Medulla oblongata (tissue), 1 donor: ENCODE measurements at regions not wholly inside any gene's neighbourhood (a gene's known extent, or its start where the extent isn't known, plus 50 kb on each side); places are given as distances from the start of the nearest gene placed in this dataset.
"Not testable (repeated sequence)": the region's sequence is repeated elsewhere in the genome, so short reads cannot be mapped to it uniquely, and the experiment has no call there.

Source experiments
- DNase-seq: peaks from one replicate; pipeline ENCODE4 v3.0.0-alpha.2; 2015; ENCODE audit errors: extremely low spot score

GRCh38 chrX:92081250-92081649 lies 302.1 kb downstream of the PCDH11X start:
- not testable (repeated sequence) for DNase-seq

DNA sequence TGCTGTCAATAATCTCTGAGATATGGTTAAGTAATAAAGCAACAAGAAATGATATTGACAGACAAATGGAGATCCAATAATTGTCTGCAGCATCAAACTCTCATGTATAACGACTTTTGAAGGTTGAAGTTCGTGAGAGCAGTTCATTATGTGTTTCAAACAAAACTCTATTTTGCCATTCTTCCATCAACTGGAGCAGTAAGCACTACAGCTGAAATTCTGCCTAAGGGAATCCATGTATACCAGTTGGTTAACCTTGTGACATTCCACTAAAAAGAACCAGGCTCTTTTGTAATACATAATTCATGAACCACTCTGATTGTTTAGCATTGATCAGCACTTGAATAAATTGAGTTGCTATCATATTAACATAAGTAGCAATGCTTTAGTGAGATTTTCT lies 311.6 kb downstream of the PCDH11X start:
- not testable (repeated sequence) for DNase-seq

DNA sequence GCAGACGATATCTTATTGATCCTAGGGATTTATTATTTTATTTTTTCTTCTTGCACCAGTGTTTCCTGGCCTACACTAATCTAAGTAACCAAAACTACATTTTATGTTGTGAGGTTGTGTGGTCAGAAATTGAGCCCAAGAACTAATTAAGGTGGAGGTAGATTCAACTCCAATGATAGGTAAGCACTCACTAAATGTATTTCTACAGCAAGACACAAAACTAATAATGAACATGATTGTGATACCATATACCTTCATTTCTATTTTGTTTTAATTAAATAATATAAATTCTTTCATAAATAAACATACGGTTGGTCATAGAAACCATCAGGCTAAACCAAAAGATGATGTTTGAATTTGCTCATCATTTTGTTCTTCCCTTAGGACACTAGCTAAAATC lies 319.0 kb downstream of the PCDH11X start:
- DNase-seq = not testable (repeated sequence)

DNA sequence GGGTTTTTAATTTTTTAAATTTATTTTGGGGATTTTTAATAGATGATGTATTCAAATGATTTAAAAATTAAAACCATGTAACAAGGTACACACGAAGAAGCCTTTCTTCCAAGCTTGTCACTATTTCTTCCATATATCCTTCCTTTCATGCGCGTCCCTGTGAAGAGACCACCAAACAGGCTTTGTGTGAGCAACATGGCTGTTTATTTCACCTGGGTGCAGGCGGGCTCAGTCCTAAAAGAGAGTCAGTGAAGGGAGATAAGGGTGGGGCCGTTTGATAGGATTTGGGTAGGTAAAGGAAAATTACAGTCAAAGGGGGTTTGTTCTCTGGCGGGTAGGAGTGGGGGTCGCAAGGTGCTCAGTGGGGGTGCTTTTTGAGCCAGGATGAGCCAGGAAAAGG lies 320.9 kb downstream of the PCDH11X start:
- not testable (repeated sequence) for DNase-seq

GRCh38 chrX:92105693-92106092 lies 326.5 kb downstream of the PCDH11X start:
- not testable (repeated sequence) for DNase-seq

DNA sequence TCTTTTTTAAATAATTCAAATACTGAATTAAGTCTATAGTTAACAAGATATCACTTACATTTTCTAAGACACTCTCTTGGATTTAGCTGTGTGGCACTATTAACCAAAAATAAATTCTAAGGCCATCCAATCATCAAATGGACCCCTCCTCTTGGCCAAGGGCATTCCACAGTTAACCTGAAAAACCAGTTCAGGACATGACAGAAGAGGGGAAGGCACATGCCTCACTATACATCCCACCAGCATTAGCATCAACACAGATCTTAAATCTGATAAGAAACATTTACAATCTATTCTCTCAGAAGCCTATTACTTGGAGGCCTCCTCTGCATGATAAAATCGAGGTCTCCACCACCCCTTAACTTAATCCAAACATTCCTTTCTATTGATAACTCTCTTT lies 327.5 kb downstream of the PCDH11X start:
- DNase-seq = not testable (repeated sequence)

- not testable (repeated sequence) for DNase-seq
Observed at GRCh38 chrX:92110410-92110911, 331.3 kb downstream of the PCDH11X start.

DNA sequence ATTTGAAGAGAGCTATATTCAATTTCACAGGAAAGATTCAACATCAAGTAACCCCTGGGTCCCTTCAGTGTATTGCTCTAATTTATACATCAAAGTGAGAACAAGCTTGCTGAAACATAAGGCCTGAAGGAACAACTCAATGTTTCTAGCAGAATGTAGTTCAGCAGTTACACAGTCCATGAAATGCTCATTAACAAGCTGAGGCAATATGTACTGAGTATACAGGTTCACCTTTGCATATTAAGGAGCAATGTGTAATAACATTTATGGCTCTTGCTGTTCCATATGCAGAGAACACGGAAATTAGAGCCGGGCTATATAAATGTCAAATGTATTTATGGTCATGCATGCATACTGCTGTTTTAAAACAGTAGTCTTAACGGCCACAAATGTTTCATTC lies 338.5 kb downstream of the PCDH11X start:
- DNase-seq = not testable (repeated sequence)

DNA sequence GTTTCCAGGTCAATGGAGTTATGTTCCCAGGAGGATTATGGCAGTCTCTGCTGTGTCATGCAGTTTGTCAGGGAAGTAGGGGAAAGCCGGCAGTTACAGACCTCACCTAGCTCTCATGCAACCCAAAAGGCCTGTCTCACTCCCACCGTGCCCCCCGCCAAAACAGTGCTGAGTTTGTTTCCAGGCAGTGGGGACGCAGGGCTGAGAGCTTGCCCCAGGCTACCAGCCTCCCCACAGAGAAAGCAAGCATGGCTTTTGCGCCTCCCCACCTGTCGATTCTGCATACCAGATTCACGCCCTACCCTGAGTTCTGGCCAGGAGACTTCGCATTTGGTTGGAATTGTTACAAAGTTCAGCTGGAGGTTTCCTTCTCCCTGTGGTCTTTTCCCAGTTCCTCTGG lies 383.9 kb downstream of the PCDH11X start:
- DNase-seq = not testable (repeated sequence)

DNA sequence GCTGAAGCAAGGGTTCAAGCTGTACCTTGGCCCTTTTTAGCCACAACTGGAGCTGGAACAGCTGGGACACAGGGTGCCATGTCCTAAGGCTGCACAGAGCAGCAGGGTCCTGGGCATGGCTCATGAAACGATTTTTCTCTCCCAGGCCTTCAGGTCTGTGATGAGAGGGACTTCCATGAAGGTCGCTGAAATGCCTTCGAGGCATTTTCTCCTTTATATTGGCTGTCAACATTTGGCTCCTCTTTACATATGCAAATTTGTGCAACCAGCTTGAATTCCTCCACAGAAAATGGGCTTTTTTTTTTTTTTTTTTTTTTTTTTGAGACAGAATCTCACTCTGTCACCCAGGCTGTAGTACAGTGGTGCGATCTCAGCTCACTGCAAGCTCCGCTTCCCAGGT lies 430.8 kb downstream of the PCDH11X start:
- DNase-seq = no peak

DNA sequence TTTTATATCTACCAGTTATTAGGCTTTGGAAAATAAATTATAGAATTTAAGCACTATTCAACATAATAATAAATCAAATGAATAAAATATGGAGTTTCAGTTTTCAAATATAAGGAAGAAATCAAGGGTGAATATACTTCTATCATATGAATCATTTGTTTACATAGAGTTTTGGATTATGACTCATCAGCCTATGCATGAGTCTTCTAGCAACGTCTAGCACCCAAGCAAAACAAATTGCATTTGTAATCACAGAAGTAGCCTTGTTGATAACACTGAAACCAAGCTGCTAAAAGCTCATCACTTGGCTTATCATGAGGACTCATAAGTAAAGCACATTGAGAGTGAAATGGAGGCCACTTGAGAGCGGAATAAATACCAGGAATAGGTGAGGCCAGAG lies 434.6 kb downstream of the PCDH11X start:
- no peak for DNase-seq

DNA sequence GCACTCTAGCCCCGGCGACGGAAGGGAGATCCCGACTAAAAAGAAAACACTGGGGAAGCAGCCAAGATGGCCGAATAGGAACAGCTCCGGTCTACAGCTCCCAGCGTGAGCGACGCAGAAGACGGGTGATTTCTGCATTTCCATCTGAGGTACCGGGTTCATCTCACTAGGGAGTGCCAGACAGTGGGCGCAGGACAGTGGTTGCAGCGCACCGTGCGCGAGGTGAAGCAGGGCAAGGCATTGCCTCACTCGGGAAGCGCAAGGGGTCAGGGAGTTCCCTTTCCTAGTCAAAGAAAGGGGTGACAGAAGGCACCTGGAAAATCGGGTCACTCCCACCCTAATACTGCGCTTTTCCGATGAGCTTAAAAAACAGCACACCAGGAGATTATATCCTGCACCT lies 435.8 kb downstream of the PCDH11X start:
- not testable (repeated sequence) for DNase-seq

- no peak for DNase-seq
Observed at GRCh38 chrX:92224406-92224805, 445.2 kb downstream of the PCDH11X start.

GRCh38 chrX:92230628-92231027 lies 451.5 kb downstream of the PCDH11X start:
- DNase-seq = no peak

- no peak for DNase-seq
Observed at GRCh38 chrX:92231391-92231790, 452.2 kb downstream of the PCDH11X start.

DNA sequence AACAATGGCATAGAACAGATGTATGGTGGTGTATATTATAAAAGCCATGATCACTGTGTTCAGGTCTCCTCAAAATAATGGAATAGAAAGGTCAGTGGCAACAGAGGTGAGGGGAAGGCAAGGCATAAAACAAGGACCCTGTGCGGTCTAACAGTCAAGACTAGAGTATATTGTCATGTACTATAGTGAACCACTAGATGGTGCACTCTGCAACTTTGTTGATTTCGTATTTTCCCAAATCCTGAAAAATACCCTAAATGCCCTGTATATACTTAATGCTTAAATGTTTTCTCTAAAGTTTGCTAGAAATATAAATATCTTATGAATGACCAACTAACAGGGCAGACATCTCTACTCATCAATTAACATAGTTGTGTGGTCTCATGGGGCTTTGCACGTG lies 453.0 kb downstream of the PCDH11X start:
- peak; percentile 1 for DNase-seq

DNA sequence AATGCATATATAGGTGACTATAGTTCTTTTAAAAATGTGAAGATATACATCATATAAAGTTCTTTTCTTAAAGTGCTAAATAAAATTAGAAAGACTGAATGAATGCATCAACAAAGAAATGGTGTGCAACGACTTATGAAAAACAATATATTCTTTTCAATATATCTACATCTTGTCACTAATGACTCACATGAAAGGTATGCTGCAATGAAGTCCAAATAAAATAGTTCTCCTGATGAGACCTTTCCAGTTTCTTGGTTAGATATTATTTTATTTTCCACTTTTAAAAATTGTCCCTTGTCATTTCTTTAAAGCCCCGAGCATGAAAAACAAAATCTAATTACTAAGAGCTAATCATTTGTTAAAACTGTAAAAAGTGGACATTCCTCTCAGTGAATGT lies 462.1 kb downstream of the PCDH11X start:
- no peak for DNase-seq

DNA sequence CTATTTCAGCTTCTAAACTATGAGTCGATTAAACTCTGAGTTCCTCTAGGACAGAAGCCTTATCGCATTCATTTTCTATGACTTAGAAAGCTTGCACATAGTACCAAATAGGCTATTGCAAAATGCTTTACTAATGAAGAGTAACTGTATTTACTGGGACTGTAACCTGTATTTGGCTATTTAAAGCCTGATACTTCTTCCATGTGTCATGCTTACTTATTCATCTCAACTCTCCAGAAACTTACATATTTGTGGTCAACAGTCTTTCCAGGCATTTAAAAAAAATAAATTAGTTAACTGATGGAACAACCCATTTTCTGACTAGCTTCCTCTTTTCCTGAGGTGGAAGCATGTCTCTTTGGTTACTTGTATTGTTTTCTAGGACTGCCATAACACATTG lies 467.9 kb downstream of the PCDH11X start:
- no peak for DNase-seq

DNA sequence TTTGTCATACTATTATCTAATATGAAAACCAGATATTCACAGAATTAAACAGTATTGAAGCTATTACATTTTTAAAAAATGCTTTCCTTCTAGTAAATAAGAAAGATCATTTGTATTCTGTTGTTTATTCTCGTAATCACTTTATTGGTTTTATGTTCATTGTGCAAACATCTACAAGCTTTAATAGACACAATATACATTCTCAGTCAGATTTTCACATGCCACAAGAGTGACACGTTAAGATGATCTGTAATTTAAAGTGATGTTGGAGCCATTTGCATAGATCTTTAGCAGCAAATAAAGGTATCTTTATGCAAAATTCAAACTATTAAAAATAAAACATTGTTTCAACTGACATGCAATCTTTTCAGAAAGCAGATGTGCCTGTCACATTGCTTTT lies 469.9 kb downstream of the PCDH11X start:
- no peak for DNase-seq

DNA sequence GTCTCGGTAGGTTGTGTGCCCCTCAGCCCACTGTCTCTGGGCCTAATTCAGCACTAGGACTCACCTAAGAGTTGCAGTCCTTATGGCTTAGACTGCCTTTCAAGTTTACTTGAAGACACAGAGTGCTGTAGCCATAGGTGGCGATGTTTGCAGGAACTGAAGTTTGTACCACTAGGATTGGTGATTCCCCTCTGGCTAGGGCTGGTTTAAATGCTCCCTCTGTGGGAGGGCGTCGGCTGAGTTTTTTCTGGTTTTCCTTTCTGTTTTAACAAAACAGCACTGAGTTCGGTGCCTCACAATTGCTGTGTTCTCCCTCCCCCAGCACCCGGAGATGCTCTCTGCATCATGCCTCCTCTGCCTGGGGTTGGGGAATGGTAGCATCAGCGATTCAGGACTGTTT lies 480.9 kb downstream of the PCDH11X start:
- no peak for DNase-seq

GRCh38 chrX:92270936-92271855 lies 492.0 kb downstream of the PCDH11X start:
- no peak for DNase-seq

- DNase-seq = not testable (repeated sequence)
Observed at GRCh38 chrX:92278556-92278955, 499.4 kb downstream of the PCDH11X start.

DNA sequence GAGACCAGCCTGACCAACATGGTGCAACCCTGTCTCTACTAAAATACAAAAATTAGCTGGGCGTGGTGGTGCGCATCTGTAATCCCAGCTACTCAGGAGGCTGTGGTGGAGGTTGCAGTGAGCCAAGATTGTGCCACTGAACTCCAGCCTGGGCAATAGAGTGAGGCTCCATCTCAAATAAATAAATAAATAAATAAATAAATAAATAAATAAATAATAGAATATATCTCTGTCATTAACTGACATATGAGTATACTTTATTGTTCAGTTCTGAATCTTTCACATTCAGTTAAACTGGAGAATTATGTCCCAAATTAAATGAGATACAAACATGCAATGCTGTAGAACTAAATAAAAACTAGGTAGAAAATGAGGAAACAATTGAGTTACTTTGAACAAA lies 501.2 kb downstream of the PCDH11X start:
- DNase-seq = not testable (repeated sequence)
